GM10266 (cell line): ENCODE measurements at regions not wholly inside any gene's neighbourhood (a gene's known extent, or its start where the extent isn't known, plus 50 kb on each side); places are given as distances from the start of the nearest gene placed in this dataset.

ENCODE experiments used
- DNase-seq: peaks from one replicate; pipeline ENCODE4 v3.0.0; 2012; ENCODE audit errors: extremely low spot score
- CTCF ChIP-seq: IDR thresholded peaks from 2 replicates; pipeline ENCODE4 v1.5.1; 2012; ENCODE audit warnings: mild to moderate bottlenecking, low read depth; ENCODE audit not compliant: control insufficient read depth, insufficient read depth; ENCODE audit errors: missing control alignments

- TF ChIP-seq CTCF: no peak
These were observed 267.3 kb upstream of the TET2 start for GRCh38 chr4:104879367-104879766.

GRCh38 chr4:104879854-104880253 lies 266.8 kb upstream of the TET2 start:
- no peak for DNase-seq
- no peak for TF ChIP-seq CTCF

More at GRCh38 chr4:104879367-104879766, 267.3 kb upstream of the TET2 start:
- no peak for DNase-seq

GRCh38 chr4:104881136-104881886 lies 265.4 kb upstream of the TET2 start:
- TF ChIP-seq CTCF: no peak
- no peak for DNase-seq

GRCh38 chr4:104890598-104891275 lies 255.9 kb upstream of the TET2 start:
- no peak for TF ChIP-seq CTCF
- no peak for DNase-seq

GRCh38 chr4:104896660-104897645 lies 249.7 kb upstream of the TET2 start:
- no peak for DNase-seq

GRCh38 chr4:104899863-104900262 lies 246.8 kb upstream of the TET2 start:
- no peak for DNase-seq

More at GRCh38 chr4:104896660-104897645, 249.7 kb upstream of the TET2 start:
- TF ChIP-seq CTCF: no peak

More at GRCh38 chr4:104899863-104900262, 246.8 kb upstream of the TET2 start:
- TF ChIP-seq CTCF: no peak
